Stimulated activated CD4-positive, alpha-beta T cell treated with anti-CD3 and anti-CD28 coated beads, Interleukin-15, amount 100 ng/mL, for 48 hours (primary cell): ENCODE measurements at regions not wholly inside any gene's neighbourhood (a gene's known extent, or its start where the extent isn't known, plus 50 kb on each side); places are given as distances from the start of the nearest gene placed in this dataset.
"Not testable (repeated sequence)": the region's sequence is repeated elsewhere in the genome, so short reads cannot be mapped to it uniquely, and the experiment has no call there.

Experiments
- DNase-seq, 2 donors: peaks; one replicate each; pipeline ENCODE4 v3.0.0-alpha.2; 2020; ENCODE audit warnings: low read depth in 2 of 2

DNA sequence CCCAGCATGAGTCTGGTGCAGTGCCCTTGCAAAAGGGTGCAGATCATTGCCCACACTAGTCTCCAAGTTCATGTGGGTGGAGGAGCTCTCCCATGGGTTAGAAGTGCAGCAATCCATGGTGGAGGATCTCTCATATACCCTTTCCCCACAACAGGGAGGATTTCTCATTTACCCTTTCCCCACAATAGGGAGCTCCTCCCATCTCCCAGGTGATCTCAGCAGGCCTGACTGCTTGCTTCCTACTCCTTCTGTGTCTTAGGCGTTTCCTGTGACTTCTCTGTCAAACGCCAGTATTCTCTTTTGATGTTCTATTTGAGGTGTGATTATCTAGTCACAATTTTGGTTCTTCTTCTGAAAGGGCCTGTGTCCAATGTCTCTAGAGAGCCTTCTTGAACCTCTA lies 133.8 kb upstream of the RFX3 start:
- DNase-seq = no peak

DNA sequence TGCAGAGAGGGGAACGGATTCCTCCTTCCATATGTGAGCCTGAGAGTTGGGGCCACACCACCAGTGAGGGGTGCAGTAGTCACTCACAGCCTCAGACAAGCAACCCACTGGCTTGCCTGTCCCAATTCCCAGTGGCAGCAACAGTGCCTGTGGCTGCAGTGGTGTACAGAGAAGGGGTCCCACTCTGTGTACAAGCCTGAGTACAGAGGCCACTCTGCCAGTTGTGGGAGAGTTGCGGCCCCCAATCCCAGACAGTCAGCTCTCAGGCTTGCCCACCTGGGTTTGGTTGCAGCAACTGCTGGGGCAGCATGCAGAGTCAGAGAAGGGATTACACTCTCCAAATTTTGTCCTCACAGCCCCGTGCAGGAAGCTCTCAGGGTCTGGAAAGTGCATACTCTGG lies 133.2 kb upstream of the RFX3 start:
- DNase-seq = no peak

DNA sequence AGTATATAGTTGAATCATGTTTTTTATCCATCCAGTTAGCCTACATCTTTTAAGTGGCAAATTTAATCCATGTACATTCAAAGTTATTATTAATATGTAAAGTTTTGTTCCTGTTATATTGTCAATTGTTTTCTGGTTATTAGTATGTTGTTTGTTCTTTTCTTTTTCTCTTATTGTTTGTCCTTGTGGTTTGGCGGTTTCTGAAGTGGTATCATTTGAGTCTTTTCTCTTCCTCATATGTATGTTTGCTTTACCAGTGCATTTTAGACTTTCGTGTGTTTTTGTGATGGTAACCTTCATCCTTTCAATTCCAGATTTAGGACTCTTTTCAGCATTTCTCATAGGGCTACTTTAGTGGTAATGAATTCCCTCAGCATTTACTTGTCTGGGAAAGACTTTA lies 130.4 kb upstream of the RFX3 start:
- no peak for DNase-seq

DNA sequence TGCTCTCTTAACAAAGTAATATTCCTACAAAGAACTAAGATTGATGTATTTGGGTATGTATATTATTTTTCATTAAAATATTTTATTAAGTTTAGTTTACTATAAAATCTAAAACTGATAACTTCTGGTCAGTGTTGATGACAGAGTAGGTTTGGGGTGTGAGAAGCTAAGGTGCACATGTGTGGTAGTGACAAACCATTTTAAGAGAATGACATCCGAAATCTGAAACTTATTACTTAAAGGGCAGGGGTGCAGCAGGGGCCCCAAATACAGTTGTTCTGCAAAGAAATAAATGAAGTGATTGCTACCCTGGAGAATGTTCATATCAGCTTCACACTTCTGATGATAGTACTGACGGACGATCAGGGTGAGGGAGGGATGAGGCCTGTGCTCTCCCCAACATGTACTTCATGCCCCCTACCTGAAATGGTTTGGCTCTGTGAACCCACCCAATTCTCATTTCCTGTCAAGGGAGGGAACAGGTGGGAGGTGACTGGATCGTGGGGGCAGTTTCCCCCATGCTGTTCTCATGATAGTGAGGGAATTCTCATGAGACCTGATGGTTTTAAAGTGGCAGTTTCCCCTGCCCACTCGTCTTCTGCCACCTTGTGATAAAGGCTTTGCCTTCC lies 125.3 kb upstream of the RFX3 start:
- no peak for DNase-seq

DNA sequence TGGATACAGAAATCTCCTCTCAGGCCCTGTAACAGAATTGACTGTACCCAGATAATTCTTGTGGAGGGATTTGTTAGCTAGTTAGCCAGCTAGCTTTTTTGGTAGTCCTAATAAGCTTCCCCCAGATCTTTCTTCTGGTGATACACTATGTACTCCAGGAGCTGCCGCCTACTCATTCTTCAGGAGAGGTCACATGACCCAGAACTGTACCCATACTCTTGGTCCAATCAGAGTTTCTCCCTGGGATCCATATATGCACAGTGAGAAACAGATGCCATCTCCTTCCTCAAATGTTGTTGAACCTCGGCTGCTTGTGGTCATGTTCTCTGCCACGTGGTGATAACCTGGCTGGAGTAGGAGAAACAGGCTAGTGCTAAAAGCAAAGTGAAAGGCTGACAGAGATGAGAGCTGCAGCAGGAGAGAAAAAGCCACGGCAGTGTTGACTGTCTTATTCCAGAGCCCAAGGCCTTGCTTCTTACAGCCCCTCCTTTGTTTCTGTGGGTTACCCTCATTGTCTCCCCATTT lies 123.0 kb upstream of the RFX3 start:
- DNase-seq = no peak

DNA sequence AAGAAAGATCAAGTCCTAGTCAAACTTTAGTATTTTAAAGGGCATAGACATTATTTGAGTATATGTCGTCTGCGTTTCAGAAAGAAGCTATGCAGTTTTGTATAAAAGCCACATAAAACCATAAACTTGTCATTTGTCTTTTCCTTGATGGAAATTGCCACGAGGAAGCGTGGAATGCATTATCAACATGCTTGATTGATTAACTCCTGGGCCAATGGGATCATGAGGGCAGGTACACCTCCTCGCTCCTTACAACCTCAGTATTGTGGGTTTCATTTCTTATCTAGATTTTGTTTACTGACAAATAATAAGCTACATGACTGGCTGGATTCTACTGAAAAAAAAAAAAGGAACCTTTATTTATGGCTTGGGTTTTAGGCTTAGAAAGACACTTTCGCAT lies 122.5 kb upstream of the RFX3 start:
- DNase-seq = no peak

DNA sequence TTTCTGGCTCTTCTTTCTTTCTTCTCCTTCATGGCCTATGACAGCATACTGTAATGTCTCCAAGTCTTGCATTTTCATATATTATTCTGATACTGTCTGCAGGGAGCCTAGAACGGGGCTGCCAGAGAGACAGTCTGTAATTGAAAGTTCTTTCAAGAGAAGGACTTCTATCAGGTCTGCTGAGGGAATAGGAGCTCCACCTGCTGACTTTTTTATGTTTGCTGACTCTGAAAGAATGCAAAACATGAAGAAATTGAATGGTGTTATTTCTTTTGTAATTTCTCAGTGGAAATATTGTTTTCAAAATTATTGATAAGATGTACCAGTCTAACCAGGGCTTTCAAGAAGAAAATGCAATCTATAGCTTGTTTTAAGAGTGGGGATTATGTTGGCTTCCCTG lies 121.9 kb upstream of the RFX3 start:
- DNase-seq = no peak

DNA sequence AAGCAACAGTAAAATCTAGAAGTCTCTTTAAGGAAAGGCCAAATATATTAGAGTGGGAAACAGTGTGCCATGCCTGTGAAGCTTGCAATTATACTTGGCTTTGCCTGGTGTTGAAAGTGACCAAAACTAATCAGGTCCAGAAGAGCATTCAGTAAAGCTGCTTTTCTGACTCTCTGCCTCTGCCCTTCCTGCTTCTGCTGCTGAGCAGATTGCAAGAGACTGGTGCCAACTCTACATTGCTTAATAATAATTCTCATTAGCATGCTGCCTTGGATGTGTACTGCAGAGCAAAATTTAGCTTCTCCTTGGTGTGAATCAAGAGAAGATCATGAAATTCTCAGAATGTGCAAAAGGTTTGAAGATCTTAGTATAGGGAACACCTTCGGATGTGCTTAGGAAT lies 120.4 kb upstream of the RFX3 start:
- no peak for DNase-seq

DNA sequence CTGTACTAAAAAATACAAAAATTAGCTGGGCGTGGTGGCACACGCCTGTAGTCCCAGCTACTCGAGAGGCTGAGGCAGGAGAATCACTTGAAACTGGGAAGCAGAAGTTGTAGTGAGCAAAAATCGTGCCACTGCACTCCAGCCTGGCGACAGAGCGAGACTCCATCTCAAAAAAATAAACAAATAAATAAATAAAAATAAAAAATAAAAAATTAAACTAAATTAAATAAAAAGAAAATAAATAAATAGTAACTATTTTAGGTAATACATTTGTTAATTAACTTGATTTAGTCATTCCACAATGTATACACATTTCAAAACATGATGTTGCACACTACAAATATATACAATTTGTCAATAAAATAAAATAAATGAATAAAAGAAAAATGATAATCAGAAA lies 116.3 kb upstream of the RFX3 start:
- DNase-seq = not testable (repeated sequence)

DNA sequence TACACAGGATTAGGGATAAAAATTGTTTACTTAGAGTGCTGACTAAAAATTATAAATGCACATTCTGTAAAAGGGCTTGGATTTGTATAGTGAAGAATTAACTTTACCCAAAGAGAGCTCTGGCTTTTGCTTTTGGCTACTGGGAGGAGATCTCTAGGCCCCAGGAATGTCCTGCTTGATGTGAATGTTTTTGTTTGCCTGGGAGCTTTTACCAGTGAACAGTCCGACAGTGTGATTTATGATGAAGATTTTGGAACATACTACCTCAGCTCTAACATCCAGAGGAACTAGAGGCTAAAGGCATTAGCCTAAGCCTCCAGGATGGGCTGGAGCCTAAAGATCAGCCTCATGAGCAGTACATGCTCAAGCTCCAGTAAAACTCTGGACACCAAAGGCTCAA lies 103.7 kb upstream of the RFX3 start:
- no peak for DNase-seq

DNA sequence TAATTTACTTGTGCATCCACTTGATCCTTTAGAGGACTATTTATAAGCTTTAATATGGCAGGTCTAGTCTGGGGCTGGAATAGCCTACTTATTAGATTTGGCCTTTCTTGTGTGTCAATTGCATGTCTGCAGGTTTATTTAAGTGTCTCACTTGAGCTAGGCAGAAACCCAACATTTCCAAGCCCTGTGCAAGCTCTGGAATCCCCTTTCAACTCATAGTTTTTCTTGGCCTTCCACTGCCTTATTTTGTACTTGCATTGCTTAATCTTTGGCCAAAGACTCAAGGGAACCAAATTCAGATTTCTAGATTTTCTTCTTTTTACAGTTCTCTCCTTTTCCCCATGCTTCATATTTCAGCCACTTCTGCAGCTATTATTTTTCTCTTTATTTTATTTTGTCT lies 102.4 kb upstream of the RFX3 start:
- DNase-seq = no peak

DNA sequence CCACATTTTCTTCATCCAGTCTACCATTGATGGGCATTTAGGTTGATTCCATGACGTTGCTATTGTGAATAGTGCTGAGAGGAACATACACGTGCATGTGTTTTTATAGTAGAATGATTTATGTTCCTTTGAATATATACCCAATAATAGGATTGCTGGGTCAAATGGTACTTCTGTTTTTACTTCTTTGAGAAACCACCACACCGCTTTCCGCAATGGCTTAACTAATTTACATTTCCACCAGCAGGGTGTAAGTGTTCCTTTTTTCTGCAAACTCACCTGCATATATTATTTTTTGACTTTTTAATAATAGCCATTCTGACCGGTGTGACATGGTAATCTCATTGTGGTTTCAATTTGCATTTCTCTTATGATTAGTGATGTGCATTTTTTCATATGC lies 82.2 kb upstream of the RFX3 start:
- DNase-seq = no peak

DNA sequence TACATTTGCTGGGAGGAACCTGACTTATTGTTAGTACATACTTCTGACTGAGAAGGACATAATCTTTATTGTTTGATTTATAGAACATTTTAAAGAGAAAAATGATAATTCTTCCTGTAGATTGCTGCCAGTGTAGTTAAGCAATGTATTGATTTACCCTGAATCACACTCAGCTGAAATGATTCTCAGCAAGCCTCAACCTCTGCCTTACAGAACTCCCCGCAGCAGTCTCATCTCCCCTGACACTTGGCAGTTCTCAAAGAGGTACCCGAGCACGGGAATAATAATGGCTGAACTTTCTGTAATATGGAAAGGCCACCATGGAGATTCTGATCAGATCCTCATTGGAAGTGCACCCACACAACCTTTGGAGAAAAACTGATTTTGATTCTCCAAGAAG lies 74.9 kb upstream of the RFX3 start:
- no peak for DNase-seq

DNA sequence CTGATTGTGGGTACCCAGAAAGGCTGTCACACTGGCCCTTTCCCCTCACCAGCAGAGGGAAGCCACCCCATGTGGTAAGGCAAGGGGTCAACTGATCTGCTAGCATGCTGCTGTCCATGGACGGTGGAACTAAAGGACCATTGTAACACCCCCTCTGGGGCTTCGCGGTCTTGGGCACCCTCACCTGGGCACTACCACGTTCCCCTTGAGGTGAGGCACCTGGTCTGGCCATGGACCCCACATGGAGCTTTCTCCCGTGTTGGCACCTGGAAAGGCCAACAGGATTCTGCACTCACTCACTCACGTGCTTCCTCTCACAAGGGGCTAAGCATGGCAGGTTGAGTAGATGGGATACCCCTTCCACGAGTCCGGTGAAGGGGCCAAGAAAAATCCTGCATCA lies 72.0 kb upstream of the RFX3 start:
- no peak for DNase-seq

DNA sequence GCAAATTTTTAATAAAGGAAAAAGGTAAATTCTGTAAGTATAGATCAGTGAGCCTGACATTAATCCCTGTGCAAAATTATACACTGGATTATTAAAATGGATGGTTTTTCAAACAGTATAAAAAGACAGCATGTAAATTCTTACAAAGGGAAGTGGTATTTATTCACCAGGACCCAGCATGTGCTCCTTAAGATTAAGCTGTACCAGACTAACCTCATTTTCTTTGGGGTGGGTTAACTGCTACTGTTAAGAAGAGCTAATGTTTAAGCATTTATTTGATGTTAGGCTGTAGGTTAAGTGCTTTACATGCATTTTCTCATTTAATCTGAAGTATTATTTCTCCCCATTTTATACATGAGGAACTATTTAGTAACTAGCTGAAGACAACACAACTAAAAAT lies 60.3 kb upstream of the RFX3 start:
- no peak for DNase-seq

DNA sequence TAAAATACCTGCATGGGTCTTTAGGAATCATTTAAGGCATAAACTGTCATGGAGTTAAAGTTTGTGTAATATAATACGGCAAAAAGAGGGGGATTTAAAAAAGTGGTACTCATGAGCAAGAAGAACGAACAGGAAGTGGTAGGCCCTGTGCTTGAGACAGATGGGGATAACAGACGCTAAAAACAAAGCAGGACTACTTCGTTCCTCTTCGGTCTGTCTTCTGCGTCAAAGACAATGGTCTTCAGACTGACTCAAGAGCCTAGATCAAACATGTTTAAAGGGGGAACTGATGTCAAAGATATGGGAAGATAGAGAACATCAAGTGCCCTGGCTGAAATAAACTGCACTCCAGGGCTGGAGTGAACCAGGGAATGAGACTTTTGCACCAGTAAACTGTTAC lies 59.8 kb upstream of the RFX3 start:
- no peak for DNase-seq

DNA sequence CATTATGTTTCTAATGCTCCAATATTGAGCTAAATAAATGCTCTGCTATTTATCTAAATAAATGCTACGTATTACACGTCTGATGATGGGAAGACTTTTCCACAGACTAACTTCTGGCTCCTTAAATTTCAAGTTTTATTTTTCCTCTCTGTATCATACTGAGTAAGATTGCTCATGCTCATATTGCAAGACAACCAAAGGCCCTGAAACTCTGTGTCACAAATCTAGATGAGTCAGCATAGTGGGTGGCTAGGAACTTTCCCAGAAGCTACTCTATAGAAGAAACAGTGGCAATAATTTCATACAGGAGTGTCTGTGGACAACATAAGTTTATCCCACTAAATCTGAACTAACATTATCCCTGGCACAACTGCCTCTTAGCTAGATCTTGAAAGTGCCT lies 53.0 kb upstream of the RFX3 start:
- peak in 1 of 2 donors; percentile 17 for DNase-seq

DNA sequence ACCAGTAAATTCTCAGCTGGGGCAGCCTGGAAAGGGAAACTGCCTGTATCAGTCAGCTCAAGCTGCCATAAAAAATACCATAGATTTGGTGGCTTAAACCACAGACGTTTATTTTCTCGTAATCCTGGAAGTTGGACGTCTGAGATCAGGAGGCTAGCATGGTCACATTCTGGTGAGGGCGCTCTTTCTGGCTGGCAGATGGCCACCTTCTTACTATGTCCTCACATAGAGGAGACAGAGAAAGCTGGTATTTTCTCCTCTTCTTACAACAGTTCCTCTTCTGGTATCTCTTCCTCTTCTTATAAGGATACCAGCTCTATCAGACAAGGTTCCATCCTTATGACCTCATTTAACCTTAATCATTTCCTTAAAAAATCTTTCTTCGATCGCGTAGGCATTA lies 50.5 kb upstream of the RFX3 start:
- DNase-seq = no peak

DNA sequence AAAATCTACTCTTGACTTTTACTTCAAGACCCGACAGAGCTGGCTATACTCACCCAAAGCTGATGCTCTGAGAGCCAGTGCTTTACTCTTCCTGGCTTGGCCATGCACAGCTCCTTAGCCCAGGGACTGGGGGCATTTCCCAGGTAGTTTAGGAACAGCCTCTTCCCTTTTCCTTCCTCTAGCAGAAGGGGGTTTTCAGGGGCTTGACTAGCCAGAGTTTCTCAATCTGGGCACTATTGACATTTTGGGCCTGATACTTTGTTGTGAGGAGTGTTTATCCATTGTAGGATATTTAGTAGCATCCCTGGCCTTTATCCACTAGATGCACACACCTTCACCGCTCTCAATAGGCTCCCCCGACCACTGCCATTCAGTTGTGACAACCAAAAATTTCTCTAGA lies 50.0 kb upstream of the RFX3 start:
- DNase-seq = no peak
